Caki2 (cell line): ENCODE measurements at regions not wholly inside any gene's neighbourhood (a gene's known extent, or its start where the extent isn't known, plus 50 kb on each side); places are given as distances from the start of the nearest gene placed in this dataset.
"Not testable (repeated sequence)": the region's sequence is repeated elsewhere in the genome, so short reads cannot be mapped to it uniquely, and the experiment has no call there.

Experiments used
- DNase-seq: peaks from one replicate; pipeline ENCODE4 v3.0.0-alpha.2; 2015; ENCODE audit warnings: low read depth
- in situ Hi-C: cut with HindIII; loops from 2 replicates; pipeline ENCODE4 v1.10.0; 2016; ENCODE audit warnings: low sequenced_read_pairs, low pct_unique_long_range_greater_than_20kb, mixed read lengths

- in situ Hi-C loops, result no loop called here
- no peak for DNase-seq
Observed at GRCh38 chr20:6348908-6349307, 226.1 kb upstream of the FERMT1 start.

DNA sequence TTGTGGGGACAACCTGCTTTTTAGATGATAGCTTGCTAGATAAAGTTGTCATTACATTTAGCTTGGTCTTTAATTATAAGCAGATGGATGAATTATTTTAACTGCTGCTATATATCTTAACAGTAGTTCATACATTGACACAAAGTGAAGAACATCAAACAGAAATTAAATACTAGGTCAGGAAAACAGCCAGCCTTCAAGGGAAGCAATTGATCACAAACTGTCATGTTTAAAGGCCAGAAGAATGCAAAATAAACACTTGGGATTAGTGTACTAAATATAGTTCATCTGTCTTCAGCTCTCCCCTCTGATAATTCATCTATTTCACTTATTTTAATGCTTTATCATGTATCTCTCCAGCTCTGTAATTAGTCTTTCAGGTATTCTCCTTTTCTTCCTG, 225.1 kb upstream of the FERMT1 start:
- no peak for DNase-seq
- in situ Hi-C loops, result no loop called here

- no peak for DNase-seq
- in situ Hi-C loops, result no loop called here
Observed at GRCh38 chr20:6341491-6341890, 218.7 kb upstream of the FERMT1 start.

DNA sequence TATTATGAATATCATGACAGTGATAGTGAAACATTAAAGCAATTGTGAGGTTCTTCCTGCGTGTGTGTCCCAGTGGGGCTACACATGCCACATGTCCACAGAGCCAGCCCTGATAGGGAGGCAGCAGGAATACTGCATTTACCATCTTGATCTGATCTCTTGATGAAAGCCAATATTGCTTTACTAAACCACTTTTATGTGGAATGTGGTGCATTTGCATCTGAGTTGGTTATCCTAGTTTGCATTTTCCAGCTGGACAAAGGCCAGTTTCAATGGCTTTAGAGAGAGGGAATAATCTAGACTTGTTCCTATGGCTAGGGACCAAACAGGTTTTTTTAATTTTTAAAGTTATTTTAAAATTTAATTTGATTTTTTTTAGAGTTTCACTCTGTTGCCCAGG, 216.3 kb upstream of the FERMT1 start:
- in situ Hi-C loops, result no loop called here

GRCh38 chr20:6333110-6333509, 210.3 kb upstream of the FERMT1 start:
- DNase-seq, result peak; percentile 14
- in situ Hi-C loops, result no loop called here

More for the DNA sequence above, 216.3 kb upstream of the FERMT1 start:
- no peak for DNase-seq

DNA sequence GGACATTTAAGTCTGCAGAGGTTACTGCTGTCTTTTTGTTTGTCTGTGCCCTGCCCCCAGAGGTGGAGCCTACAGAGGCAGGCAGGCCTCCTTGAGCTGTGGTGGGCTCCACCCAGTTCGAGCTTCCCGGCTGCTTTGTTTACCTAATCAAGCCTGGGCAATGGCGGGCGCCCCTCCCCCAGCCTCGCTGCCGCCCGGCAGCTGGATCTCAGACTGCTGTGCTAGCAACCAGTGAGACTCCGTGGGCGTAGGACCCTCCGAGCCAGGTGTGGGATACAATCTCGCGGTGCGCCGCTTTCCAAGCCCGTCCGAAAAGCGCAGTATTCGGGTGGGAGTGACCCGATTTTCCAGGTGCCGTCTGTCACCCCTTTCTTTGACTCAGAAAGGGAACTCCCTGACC, 198.4 kb upstream of the FERMT1 start:
- in situ Hi-C loops, result not testable (repeated sequence)

DNA sequence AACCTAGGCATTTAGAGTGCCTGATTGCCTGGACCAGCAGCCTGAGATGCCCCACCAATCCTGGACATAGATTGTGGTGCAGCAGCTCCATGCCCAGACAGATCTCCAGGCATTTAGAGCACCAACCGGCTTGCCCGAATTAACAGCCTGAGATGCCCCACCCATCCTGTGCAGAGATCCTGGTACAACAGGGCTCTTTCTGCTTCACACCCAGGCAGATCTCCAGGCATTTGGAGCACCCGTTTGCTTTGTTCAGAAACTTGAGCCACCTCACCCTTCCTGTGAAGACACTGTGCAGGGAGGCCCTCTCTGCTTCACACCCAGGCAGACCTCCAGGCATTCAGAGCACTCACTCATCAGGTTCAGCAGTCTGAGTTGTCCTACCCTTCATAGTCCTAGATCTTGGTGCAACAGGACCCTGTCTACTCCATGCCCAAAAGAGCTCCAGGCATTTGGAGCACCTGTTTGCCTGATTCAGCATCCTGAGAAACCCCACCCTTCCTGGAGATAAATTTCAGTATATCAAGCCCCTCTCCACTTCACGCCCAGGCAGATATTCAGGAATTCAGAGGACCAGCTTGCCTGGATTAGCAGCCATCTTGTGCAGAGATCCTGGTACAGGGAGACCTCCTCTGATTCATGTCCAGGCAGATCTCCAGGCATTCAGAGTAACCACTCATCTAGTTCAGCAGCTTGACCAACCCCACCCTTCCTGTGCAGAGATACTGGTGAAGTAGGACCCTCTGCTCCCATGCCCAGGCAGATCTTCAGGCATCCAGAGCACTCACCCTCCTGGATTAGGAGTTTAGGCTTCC, 189.2 kb upstream of the FERMT1 start:
- no peak for DNase-seq
- in situ Hi-C loops, result no loop called here

More for the DNA sequence above, 198.4 kb upstream of the FERMT1 start:
- DNase-seq, result not testable (repeated sequence)

- DNase-seq, result no peak
- in situ Hi-C loops, result no loop called here
Observed at GRCh38 chr20:6311097-6311496, 188.3 kb upstream of the FERMT1 start.

- in situ Hi-C loops, result no loop called here
- no peak for DNase-seq
Observed at GRCh38 chr20:6305536-6305935, 182.7 kb upstream of the FERMT1 start.

DNA sequence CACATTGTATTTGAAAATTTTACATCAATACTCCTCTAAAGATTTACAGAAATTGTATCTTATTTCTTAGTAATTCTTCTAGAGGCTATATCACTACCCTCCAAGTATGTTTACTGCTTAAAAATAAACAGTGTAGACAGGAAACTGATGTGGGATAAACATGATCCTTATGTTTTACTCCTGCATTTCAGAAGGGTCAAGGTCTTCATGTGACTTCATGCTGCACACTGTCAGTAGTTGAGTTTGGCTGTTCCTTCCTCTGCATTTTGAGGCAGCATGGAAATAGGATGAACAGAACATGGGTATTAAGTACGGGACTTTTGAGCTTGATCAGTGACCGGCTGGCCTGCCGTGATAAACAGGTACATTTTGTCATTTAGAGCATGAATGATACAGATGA, 179.2 kb upstream of the FERMT1 start:
- no peak for DNase-seq
- in situ Hi-C loops, result no loop called here

- in situ Hi-C loops, result no loop called here
- no peak for DNase-seq
Observed at GRCh38 chr20:6299456-6299855, 176.6 kb upstream of the FERMT1 start.

DNA sequence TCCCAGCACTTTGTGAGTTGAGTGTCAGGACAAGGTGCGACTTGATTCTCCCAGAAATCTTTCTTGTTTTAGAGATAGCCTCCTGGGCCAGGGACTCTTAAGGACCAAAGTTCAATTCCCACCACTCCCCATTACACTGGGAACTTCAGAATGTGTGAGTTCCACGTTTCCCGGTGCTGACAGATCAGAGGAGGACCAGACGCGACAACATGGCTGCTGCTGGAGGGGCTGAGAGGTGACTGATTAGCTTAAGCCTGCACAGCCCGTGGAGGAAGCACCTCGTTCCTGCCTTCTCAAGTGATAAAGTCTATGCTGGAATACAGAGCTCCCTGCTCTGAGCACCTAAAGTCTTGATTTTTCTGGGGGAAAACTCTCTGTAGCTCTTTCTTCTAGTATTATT, 175.2 kb upstream of the FERMT1 start:
- no peak for DNase-seq

DNA sequence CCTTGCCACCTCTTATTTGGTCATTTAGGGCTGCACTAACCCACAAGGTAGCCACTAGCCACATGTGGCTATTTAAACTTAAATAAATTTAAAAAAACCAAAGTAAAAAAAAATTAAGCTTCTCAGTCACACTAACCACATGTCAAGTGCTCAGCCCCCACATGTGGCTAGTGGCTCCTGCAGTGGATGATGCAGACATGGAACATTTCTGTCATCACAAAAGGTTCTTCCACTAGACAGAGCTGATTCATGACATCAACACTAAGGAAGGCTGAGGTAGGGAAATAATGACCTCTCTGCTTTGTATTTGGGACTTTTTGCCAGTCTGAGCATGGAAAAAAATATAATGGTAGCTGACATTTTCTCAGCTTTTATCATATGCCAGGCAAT, 173.0 kb upstream of the FERMT1 start:
- DNase-seq, result no peak
- in situ Hi-C loops, result no loop called here

More for the DNA sequence above, 175.2 kb upstream of the FERMT1 start:
- in situ Hi-C loops, result no loop called here

DNA sequence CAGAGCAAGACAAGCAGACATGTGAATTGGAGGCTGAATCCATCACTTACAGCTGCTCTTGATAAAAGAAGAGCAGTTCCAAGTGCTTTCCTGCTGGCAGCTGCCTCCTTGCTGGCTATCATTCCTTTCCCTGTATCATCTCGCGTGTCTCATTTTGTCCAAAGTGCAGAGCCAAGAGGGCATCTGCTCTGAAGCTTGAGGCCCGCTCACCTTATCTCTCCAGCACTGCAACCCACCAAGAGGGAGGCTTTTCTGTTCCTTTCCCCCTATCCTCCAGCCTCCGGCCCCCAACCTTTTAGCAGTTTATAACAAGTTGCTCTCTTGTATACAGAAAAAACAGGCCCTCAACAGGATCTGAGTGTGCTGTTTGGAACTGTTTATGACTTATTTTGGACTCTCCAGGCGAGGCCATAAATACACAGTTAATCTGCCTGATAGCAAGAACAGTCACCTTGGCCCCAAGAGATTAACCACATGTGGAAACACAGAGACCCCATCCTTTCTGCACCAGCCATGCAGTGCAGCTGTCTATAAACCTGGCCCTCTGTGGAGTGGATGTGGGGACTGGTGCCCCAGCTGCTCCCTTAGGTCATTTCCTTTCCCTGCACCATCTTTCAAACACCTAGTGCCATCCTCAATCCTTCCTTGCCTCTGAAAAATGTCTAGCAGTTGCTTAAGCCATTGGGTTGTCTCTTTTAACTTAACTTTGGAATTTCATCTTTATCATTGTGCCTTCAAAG, 172.5 kb upstream of the FERMT1 start:
- DNase-seq, result no peak
- in situ Hi-C loops, result no loop called here

- no peak for DNase-seq
- in situ Hi-C loops, result no loop called here
Observed at GRCh38 chr20:6287471-6287870, 164.6 kb upstream of the FERMT1 start.

DNA sequence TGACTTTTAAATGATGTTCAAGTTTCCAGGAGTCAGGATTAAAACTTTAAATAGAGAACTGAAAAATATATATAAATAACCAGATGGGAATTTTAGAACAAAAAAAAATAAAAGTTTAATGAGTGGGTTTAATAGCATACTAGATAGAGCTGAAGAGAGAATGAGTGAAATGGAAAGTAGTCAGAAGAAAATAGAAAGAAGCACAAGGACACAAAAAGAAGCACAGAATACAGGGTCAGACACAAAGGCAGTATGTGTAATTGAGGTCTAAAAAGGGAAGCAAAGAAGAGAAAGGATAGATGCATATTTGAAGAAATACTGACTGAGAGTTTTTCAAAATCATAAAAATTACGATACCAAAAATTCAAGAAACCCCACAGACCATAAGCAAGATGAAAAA, 159.8 kb upstream of the FERMT1 start:
- in situ Hi-C loops, result no loop called here
- DNase-seq, result no peak

- DNase-seq, result no peak
- in situ Hi-C loops, result no loop called here
Observed at GRCh38 chr20:6277661-6278240, 154.9 kb upstream of the FERMT1 start.

DNA sequence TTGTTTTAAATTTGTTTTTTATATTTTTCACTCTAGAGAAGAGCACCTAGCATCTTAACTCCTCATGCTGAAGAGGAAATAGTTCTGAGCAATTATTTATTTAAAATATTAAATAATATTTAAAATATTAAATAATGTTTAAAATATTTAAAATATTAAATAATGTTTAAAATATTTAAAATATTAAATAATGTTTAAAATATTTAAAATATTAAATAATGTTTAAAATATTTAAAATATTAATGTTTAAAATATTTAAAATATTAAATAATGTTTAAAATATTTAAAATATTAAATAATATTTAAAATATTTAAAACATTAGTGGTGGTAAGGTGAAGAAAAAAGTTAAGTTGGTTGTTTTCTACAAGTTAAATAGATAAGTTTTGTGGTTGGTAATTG, 147.6 kb upstream of the FERMT1 start:
- DNase-seq, in situ Hi-C loops: not testable (repeated sequence)

- DNase-seq, result no peak
- in situ Hi-C loops, result no loop called here
Observed at GRCh38 chr20:6269168-6269873, 146.5 kb upstream of the FERMT1 start.
